Activated CD4-positive, alpha-beta T cell treated with anti-CD3 and anti-CD28 coated beads, Interleukin-2, amount 50 U/mL, for 48 hours (primary cell): ENCODE measurements at regions not wholly inside any gene's neighbourhood (a gene's known extent, or its start where the extent isn't known, plus 50 kb on each side); places are given as distances from the start of the nearest gene placed in this dataset.
"Not testable (repeated sequence)": the region's sequence is repeated elsewhere in the genome, so short reads cannot be mapped to it uniquely, and the experiment has no call there.

Experiments
- DNase-seq, 2 experiments: peaks; one replicate each; pipeline ENCODE4 v3.0.0-alpha.2; 2020

- no peak for DNase-seq
Measured at GRCh38 chr13:99731747-99732146, 230.5 kb downstream of the TM9SF2 start.

GRCh38 chr13:99730403-99730802 lies 229.1 kb downstream of the TM9SF2 start:
- DNase-seq: no peak

GRCh38 chr13:99729745-99730144 lies 228.5 kb downstream of the TM9SF2 start:
- no peak for DNase-seq

- not testable (repeated sequence) for DNase-seq
Measured at GRCh38 chr13:99727651-99728050, 226.4 kb downstream of the TM9SF2 start.

- no peak for DNase-seq
Measured at GRCh38 chr13:99726282-99726894, 225.1 kb downstream of the TM9SF2 start.

- no peak for DNase-seq
Measured at GRCh38 chr13:99725644-99726043, 224.4 kb downstream of the TM9SF2 start.

GRCh38 chr13:99724633-99725517 lies 223.6 kb downstream of the TM9SF2 start:
- DNase-seq: no peak

GRCh38 chr13:99723878-99724277 lies 222.6 kb downstream of the TM9SF2 start:
- DNase-seq: no peak

- no peak for DNase-seq
Measured at GRCh38 chr13:99722931-99723330, 221.7 kb downstream of the TM9SF2 start.

GRCh38 chr13:99722338-99722818 lies 221.1 kb downstream of the TM9SF2 start:
- DNase-seq: no peak

GRCh38 chr13:99721606-99722337 lies 220.5 kb downstream of the TM9SF2 start:
- DNase-seq: no peak

GRCh38 chr13:99717959-99718674 lies 216.8 kb downstream of the TM9SF2 start:
- no peak for DNase-seq

- DNase-seq: no peak
Measured at GRCh38 chr13:99709134-99709533, 207.9 kb downstream of the TM9SF2 start.

GRCh38 chr13:99704390-99704789 lies 203.1 kb downstream of the TM9SF2 start:
- DNase-seq: no peak

- no peak for DNase-seq
Measured at GRCh38 chr13:99703908-99704307, 202.6 kb downstream of the TM9SF2 start.

GRCh38 chr13:99702687-99703319 lies 201.5 kb downstream of the TM9SF2 start:
- DNase-seq: no peak

- DNase-seq: no peak
Measured at GRCh38 chr13:99700468-99700867, 199.2 kb downstream of the TM9SF2 start.

- DNase-seq: no peak
Measured at GRCh38 chr13:99698816-99699099, 197.5 kb downstream of the TM9SF2 start.

GRCh38 chr13:99698010-99698815 lies 196.9 kb downstream of the TM9SF2 start:
- DNase-seq: no peak

GRCh38 chr13:99695857-99696256 lies 194.6 kb downstream of the TM9SF2 start:
- DNase-seq: no peak

GRCh38 chr13:99693852-99694611 lies 192.8 kb downstream of the TM9SF2 start:
- no peak for DNase-seq
